Pancreas (tissue), 10 donors: ENCODE measurements at regions not wholly inside any gene's neighbourhood (a gene's known extent, or its start where the extent isn't known, plus 50 kb on each side); places are given as distances from the start of the nearest gene placed in this dataset.

Experiments
- ATAC-seq, 4 donors: fragments of 200-7000 bp; cut with Tn5 transposase; one replicate each; pipeline versions ENCODE4 v1.8.0 to v1.9.1; 2020; ENCODE audit warnings: mild to moderate bottlenecking in 4 of 4, moderate library complexity in 4 of 4
- DNase-seq, 6 donors: peaks; one replicate each; pipeline ENCODE4 v3.0.0-alpha.2; 2020
- FAIRE-seq: peaks from 2 replicates; lab custom pipeline; 2012; peaks lifted over from hg19 to GRCh38; lab: Jason Lieb, UNC
- H3K27ac ChIP-seq, 4 donors: fragments of 200-600 bp; sonication (generic); 1 replicate in 3 of 4; 2 replicates in 1 of 4; pipeline versions ENCODE4 v1.5.0 to v1.8.0; 2020
- H3K27me3 ChIP-seq, 4 donors: fragments of 200-600 bp; one replicate each; pipeline ENCODE4 v1.8.0; 2021
- H3K36me3 ChIP-seq, 3 donors: fragments of 200-600 bp; sonication (generic) in 1 of 3; one replicate each; pipeline versions ENCODE4 v1.5.0 to v1.8.0; 2020 to 2021
- H3K4me1 ChIP-seq, 3 donors: fragments of 200-600 bp; one replicate each; pipeline ENCODE4 v1.8.0; 2021
- H3K4me3 ChIP-seq, 4 donors: fragments of 200-600 bp; sonication (generic) in 2 of 4; one replicate each; pipeline versions ENCODE4 v1.5.0 to v1.8.0; 2020 to 2021
- H3K9me3 ChIP-seq, 4 donors: fragments of 200-600 bp; one replicate each; pipeline ENCODE4 v1.8.0; 2021
- WGBS, 2 donors: extraction: QIAGEN DNeasy Blood & Tissue Kit; methylation state at CpG; one replicate each; pipeline ENCODE4 v1.1.7; 2013; 5-methylcytosine and 5-hydroxymethylcytosine counted together
- intact Hi-C, 3 donors: fragments of 100-400 bp; cut with DNase I; formaldehyde crosslinking; loops; one replicate each; pipeline versions ENCODE4 v1.11.1 to v1.14.2; 2022
- TF ChIP-seq, protein P1 (sequence below), 4 donors: fragments of 200-600 bp; sonication (generic) in 3 of 4; IDR thresholded peaks; one replicate each; pipeline versions ENCODE4 v1.5.0 to v1.8.0; 2021; ENCODE audit warnings: antibody characterized with exemption in 4 of 4
- donor health status: healthy with polysubstance abuse.
- donor health status: DM: no; HTN: no; CAD: no; lungs with moderate emphysema.
- donor health status: DM: no; HTN: no; CAD: no.
- donor health status: control.
- donor health status: control.
- donor health status: Bipolar disorder and iron deficiency.
- donor health status: DM: yes; HTN: yes; CAD: no.
- donor health status: DM: no; HTN: no; CAD: no.
- donor health status: DM: no; HTN: no; CAD: no.
- donor health status: DM: yes; HTN: yes; CAD: no.

DNA sequence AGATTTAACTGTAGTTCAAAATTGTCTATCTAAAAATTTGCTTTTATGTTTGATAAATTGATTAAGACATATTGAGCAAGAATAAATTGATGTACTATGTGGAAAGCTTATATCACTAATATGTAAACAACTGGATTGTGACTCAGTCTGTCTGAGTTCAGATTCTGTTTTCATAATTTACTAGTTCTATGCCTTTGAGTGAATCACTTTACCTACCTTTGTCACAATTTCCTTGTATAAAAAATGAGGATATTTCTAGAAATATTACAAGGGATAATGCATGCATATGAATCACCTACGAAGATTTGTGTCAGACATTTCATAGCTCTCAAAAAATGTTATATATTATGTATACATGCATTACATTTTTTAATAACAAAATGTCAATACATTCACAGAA is 245.1 kb upstream of the ZWINT start:
- Histone ChIP-seq H3K4me1 (no peaks in the 10 kb centered on the region), H3K27ac (no peak overlapping the region), H3K9me3 (no peaks in the 10 kb centered on the region), H3K4me3 (no peak overlapping the region), H3K27me3 (no peaks in the 10 kb centered on the region), H3K36me3 (no peaks in the 10 kb centered on the region)
- ATAC-seq, result no peak
- 71 to 78% methylated on average over 1 of the region's 1 CpG for WGBS, 2 donors
- TF ChIP-seq, protein P1, sequence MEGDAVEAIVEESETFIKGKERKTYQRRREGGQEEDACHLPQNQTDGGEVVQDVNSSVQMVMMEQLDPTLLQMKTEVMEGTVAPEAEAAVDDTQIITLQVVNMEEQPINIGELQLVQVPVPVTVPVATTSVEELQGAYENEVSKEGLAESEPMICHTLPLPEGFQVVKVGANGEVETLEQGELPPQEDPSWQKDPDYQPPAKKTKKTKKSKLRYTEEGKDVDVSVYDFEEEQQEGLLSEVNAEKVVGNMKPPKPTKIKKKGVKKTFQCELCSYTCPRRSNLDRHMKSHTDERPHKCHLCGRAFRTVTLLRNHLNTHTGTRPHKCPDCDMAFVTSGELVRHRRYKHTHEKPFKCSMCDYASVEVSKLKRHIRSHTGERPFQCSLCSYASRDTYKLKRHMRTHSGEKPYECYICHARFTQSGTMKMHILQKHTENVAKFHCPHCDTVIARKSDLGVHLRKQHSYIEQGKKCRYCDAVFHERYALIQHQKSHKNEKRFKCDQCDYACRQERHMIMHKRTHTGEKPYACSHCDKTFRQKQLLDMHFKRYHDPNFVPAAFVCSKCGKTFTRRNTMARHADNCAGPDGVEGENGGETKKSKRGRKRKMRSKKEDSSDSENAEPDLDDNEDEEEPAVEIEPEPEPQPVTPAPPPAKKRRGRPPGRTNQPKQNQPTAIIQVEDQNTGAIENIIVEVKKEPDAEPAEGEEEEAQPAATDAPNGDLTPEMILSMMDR (IDR thresholded peaks at IDR 0.05), result no peak
- intact Hi-C loops, result no loop called here
- no peak for DNase-seq
- FAIRE-seq, result no peak

- H3K4me1 ChIP-seq, result no peaks in the 10 kb centered on the region
- no peak overlapping the region for H3K4me3 ChIP-seq
- ATAC-seq, result peak in 1 of 4 donors; percentile 40
- no peak for DNase-seq
- no peaks in the 10 kb centered on the region for H3K36me3 ChIP-seq
- intact Hi-C loops, result no loop called here
- TF ChIP-seq, protein P1 (IDR thresholded peaks at IDR 0.05), result no peak
- H3K27ac ChIP-seq, result no peak overlapping the region
- H3K9me3 ChIP-seq, result no peaks in the 10 kb centered on the region
- FAIRE-seq, result no peak
- H3K27me3 ChIP-seq, result no peaks in the 10 kb centered on the region
- 19 to 22% methylated on average over 8 of the region's 8 CpGs for WGBS, 2 donors
These were observed 244.0 kb upstream of the ZWINT start for GRCh38 chr10:56605051-56605450.

- no peak overlapping the region for H3K4me3 ChIP-seq
These were observed 243.6 kb upstream of the ZWINT start for GRCh38 chr10:56604624-56605023.

GRCh38 chr10:56599201-56599600 is 238.1 kb upstream of the ZWINT start:
- ATAC-seq, result no peak
- Histone ChIP-seq H3K9me3 (no peaks in the 10 kb centered on the region), H3K36me3 (no peaks in the 10 kb centered on the region), H3K4me3 (no peak overlapping the region), H3K27me3 (no peaks in the 10 kb centered on the region), H3K4me1 (no peaks in the 10 kb centered on the region), H3K27ac (no peak overlapping the region)
- no peak for DNase-seq
- TF ChIP-seq, protein P1 (IDR thresholded peaks at IDR 0.05), result no peak
- whole genome bisulfite sequencing, 2 donors, result 40 to 61% methylated on average over 2 of the region's 2 CpGs
- intact Hi-C loops, result no loop called here
- no peak for FAIRE-seq

More at GRCh38 chr10:56604624-56605023, 243.6 kb upstream of the ZWINT start:
- no peak for FAIRE-seq
- no peaks in the 10 kb centered on the region for H3K27me3 ChIP-seq
- no peak for DNase-seq
- no peak for ATAC-seq
- intact Hi-C loops, result no loop called here
- H3K9me3 ChIP-seq, result no peaks in the 10 kb centered on the region
- no peak overlapping the region for H3K27ac ChIP-seq
- WGBS, 2 donors, result 81 to 83% methylated on average over 12 of the region's 12 CpGs
- H3K36me3 ChIP-seq, result no peaks in the 10 kb centered on the region
- H3K4me1 ChIP-seq, result no peaks in the 10 kb centered on the region
- TF ChIP-seq, protein P1 (IDR thresholded peaks at IDR 0.05), result no peak

- FAIRE-seq (no peak), ATAC-seq (no peak), DNase-seq (no peak)
- WGBS, 2 donors, result 23 to 32% methylated on average over 4 of the region's 4 CpGs
- H3K4me1 ChIP-seq, result no peaks in the 10 kb centered on the region
- intact Hi-C loops, result no loop called here
- no peak overlapping the region for H3K27ac ChIP-seq
- H3K27me3 ChIP-seq, result no peaks in the 10 kb centered on the region
- TF ChIP-seq, protein P1 (IDR thresholded peaks at IDR 0.05), result no peak
- H3K4me3 ChIP-seq, result no peak overlapping the region
- no peaks in the 10 kb centered on the region for H3K36me3 ChIP-seq
- no peaks in the 10 kb centered on the region for H3K9me3 ChIP-seq
These were observed 235.2 kb upstream of the ZWINT start for GRCh38 chr10:56596257-56596656.
